CD14-positive monocyte (primary cell): ENCODE measurements at regions not wholly inside any gene's neighbourhood (a gene's known extent, or its start where the extent isn't known, plus 50 kb on each side); places are given as distances from the start of the nearest gene placed in this dataset. TPM values are rescaled to one million over a fixed set of nuclear protein-coding genes. Genes with fewer than 3 reads are reported as not detected.

Experiments
- DNase-seq, 3 donors: peaks; one replicate each; pipeline ENCODE4 v3.0.0-alpha.2; 2011 to 2022
- H2AFZ ChIP-seq: 2 replicates; pipeline ENCODE4 v1.6.0; 2012; ENCODE audit warnings: mild to moderate bottlenecking, low read depth, low read length, inconsistent platforms; ENCODE audit not compliant: insufficient read depth, poor library complexity, severe bottlenecking
- H3K27ac ChIP-seq, 2 donors: 1 replicate in 1 of 2; 2 replicates in 1 of 2; pipeline ENCODE4 v1.5.1; 2012 to 2013; ENCODE audit warnings: low read length in 2 of 2, control low read depth in 1 of 2, inconsistent platforms in 1 of 2, low read depth in 1 of 2, mild to moderate bottlenecking in 1 of 2
- H3K27me3 ChIP-seq, 2 donors: one replicate each; pipeline versions ENCODE4 v1.6.0 to v1.6.1; 2011 to 2013; ENCODE audit warnings: low read length in 2 of 2; ENCODE audit not compliant: control insufficient read depth in 2 of 2, insufficient read depth in 2 of 2
- H3K36me3 ChIP-seq, 2 donors: replicated peaks in 1 of 2; 1 replicate in 1 of 2; 2 replicates in 1 of 2; pipeline versions ENCODE4 v1.5.1 to v1.6.1; 2012 to 2013; ENCODE audit warnings: low read length in 2 of 2, control low read depth in 1 of 2, inconsistent platforms in 1 of 2, mild to moderate bottlenecking in 1 of 2; ENCODE audit not compliant: insufficient read depth in 2 of 2, control insufficient read depth in 1 of 2
- H3K4me1 ChIP-seq, 2 donors: 1 replicate in 1 of 2; 2 replicates in 1 of 2; pipeline versions ENCODE4 v1.5.1 to v1.6.1; 2012 to 2013; ENCODE audit warnings: low read length in 2 of 2, control low read depth in 1 of 2, inconsistent platforms in 1 of 2, mild to moderate bottlenecking in 1 of 2, moderate library complexity in 1 of 2; ENCODE audit not compliant: insufficient read depth in 2 of 2, control insufficient read depth in 1 of 2
- H3K4me2 ChIP-seq: replicated peaks from 2 replicates; pipeline ENCODE3; 2012; ENCODE audit warnings: low read length, moderate library complexity, mild to moderate bottlenecking; ENCODE audit not compliant: poor library complexity, severe bottlenecking; ENCODE audit errors: extremely low read depth
- H3K4me3 ChIP-seq, 3 experiments: fragments of 200-600 bp in 1 of 3; sonication (generic) in 1 of 3; replicated peaks in 1 of 3; 1 replicate in 2 of 3; 2 replicates in 1 of 3; pipeline ENCODE4 v1.5.1; 2011 to 2013; ENCODE audit warnings: low read length in 3 of 3, mild to moderate bottlenecking in 3 of 3, control low read depth in 2 of 3, low read depth in 2 of 3, inconsistent platforms in 1 of 3, moderate library complexity in 1 of 3
- H3K79me2 ChIP-seq: 2 replicates; pipeline ENCODE4 v1.6.0; 2012; ENCODE audit warnings: mild to moderate bottlenecking, control low read depth, inconsistent platforms, low read length, moderate library complexity; ENCODE audit not compliant: insufficient read depth
- H3K9ac ChIP-seq: 2 replicates; pipeline ENCODE4 v1.6.0; 2017; ENCODE audit warnings: low read length, mild to moderate bottlenecking; ENCODE audit not compliant: insufficient read depth, poor library complexity, severe bottlenecking
- H3K9me3 ChIP-seq, 2 donors: replicated peaks in 1 of 2; 1 replicate in 1 of 2; 2 replicates in 1 of 2; pipeline versions ENCODE4 v1.5.1 to v1.6.1; 2012 to 2013; ENCODE audit warnings: low read length in 2 of 2, control low read depth in 1 of 2; ENCODE audit not compliant: control insufficient read depth in 1 of 2, insufficient read depth in 1 of 2
- H4K20me1 ChIP-seq: 2 replicates; pipeline ENCODE4 v1.6.0; 2012; ENCODE audit warnings: mild to moderate bottlenecking, low read length, control low read depth, moderate library complexity; ENCODE audit not compliant: insufficient read depth
- H3K27ac Mint-ChIP-seq, 7 donors: one replicate each; pipeline ENCODE4 v1.8.0; 2020; ENCODE audit warnings: mild to moderate bottlenecking in 7 of 7, mixed read lengths in 7 of 7, moderate library complexity in 6 of 7, inconsistent platforms in 2 of 7
- H3K27me3 Mint-ChIP-seq, 3 donors: one replicate each; pipeline ENCODE4 v1.8.0; 2021 to 2022; ENCODE audit warnings: low read depth in 3 of 3, mild to moderate bottlenecking in 3 of 3, mixed read lengths in 3 of 3, moderate library complexity in 3 of 3, inconsistent platforms in 1 of 3
- H3K36me3 Mint-ChIP-seq, 2 donors: one replicate each; pipeline ENCODE4 v1.8.0; 2020; ENCODE audit warnings: mixed read lengths in 2 of 2, inconsistent platforms in 1 of 2, mild to moderate bottlenecking in 1 of 2
- H3K4me1 Mint-ChIP-seq: one replicate; pipeline ENCODE4 v1.8.0; 2020; ENCODE audit warnings: mild to moderate bottlenecking, mixed read lengths
- H3K4me3 Mint-ChIP-seq, 2 donors: one replicate each; pipeline ENCODE4 v1.8.0; 2020; ENCODE audit warnings: mild to moderate bottlenecking in 2 of 2, mixed read lengths in 2 of 2, moderate library complexity in 1 of 2
- H3K9me3 Mint-ChIP-seq, 7 donors: one replicate each; pipeline ENCODE4 v1.8.0; 2020 to 2022; ENCODE audit warnings: mixed read lengths in 7 of 7, mild to moderate bottlenecking in 6 of 7, moderate library complexity in 6 of 7, inconsistent platforms in 2 of 7
- WGBS: methylation state at CpG from one replicate; pipeline ENCODE4 v1.1.5; 2013; ENCODE audit warnings: missing lambda C conversion rate; ENCODE audit not compliant: insufficient coverage; 5-methylcytosine and 5-hydroxymethylcytosine counted together
- intact Hi-C, 2 donors: fragments of 100-400 bp; cut with micrococcal nuclease; formaldehyde crosslinking; loops; one replicate each; pipeline versions ENCODE4 v1.15.0 to v1.15.1; 2023
- small RNA-seq: library from RNA; depleted of rRNA; stranded (forward); fragments of <200 nt; gene quantifications from one replicate; pipeline ENCODE3, GENCODE V24; 2012; ENCODE audit warnings: low read depth; ENCODE audit not compliant: insufficient read length
- TF ChIP-seq, protein P1 (sequence below): fragments of 200-600 bp; IDR thresholded peaks from one replicate; pipeline ENCODE4 v1.8.0; 2022; ENCODE audit warnings: antibody characterized with exemption, mild to moderate bottlenecking

DNA sequence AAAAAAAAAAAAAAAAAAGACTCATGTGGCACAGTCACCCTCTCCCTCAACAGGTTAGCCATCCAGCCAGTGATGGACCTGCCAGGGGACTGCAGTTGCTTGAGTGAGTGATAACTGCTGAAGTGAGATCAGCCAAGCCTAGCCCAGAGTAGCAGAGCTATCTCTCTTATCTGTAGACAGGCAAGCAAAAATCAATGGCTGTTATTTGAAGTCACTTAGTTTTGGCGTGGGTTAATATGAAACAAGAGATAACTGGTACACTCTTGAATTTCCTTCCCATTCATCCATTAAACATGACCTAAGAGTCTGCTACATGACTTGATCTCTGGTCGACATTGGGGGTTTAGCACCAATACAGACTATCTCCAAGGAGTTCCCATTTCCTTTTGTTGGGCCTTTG lies 51.2 kb upstream of the TNIK start:
- intact Hi-C loops: no loop called here
- no peak for DNase-seq
- Mint-ChIP-seq H3K36me3 (no peaks in the 10 kb centered on the region), H3K4me1 (no peaks in the 10 kb centered on the region), H3K27me3 (peaks cover 0 to 3% (median 0%) of the 10 kb centered on the region in 3 donors), H3K27ac (no peak overlapping the region), H3K9me3 (peaks cover 0 to 3% (median 0%) of the 10 kb centered on the region in 7 donors), H3K4me3 (no peak overlapping the region)
- Histone ChIP-seq H3K27me3 (no peaks in the 10 kb centered on the region), H3K4me3 (no peak overlapping the region), H2AFZ (no peak overlapping the region), H3K27ac (no peak overlapping the region), H3K4me1 (no peaks in the 10 kb centered on the region), H3K36me3 (no peaks in the 10 kb centered on the region), H4K20me1 (no peaks in the 10 kb centered on the region), H3K9me3 (no peaks in the 10 kb centered on the region), H3K4me2 (no peak overlapping the region), H3K9ac (no peak overlapping the region), H3K79me2 (no peaks in the 10 kb centered on the region)
- TF ChIP-seq, protein P1, sequence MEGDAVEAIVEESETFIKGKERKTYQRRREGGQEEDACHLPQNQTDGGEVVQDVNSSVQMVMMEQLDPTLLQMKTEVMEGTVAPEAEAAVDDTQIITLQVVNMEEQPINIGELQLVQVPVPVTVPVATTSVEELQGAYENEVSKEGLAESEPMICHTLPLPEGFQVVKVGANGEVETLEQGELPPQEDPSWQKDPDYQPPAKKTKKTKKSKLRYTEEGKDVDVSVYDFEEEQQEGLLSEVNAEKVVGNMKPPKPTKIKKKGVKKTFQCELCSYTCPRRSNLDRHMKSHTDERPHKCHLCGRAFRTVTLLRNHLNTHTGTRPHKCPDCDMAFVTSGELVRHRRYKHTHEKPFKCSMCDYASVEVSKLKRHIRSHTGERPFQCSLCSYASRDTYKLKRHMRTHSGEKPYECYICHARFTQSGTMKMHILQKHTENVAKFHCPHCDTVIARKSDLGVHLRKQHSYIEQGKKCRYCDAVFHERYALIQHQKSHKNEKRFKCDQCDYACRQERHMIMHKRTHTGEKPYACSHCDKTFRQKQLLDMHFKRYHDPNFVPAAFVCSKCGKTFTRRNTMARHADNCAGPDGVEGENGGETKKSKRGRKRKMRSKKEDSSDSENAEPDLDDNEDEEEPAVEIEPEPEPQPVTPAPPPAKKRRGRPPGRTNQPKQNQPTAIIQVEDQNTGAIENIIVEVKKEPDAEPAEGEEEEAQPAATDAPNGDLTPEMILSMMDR: no peak
- 100% methylated on average over 1 of the region's 2 CpGs for WGBS

Small RNA genes lying in the stretch of these regions (small RNA-seq; reads per million reads assigned to genes)
- not detected for gene AC008134.1
